Sigmoid colon (tissue), 6 donors: ENCODE measurements at regions not wholly inside any gene's neighbourhood (a gene's known extent, or its start where the extent isn't known, plus 50 kb on each side); places are given as distances from the start of the nearest gene placed in this dataset.
"Not testable (repeated sequence)": the region's sequence is repeated elsewhere in the genome, so short reads cannot be mapped to it uniquely, and the experiment has no call there.

Experiments used
- DNase-seq: peaks from one replicate; pipeline ENCODE4 v3.0.0-alpha.2; 2019
- H3K27ac ChIP-seq, 4 donors: fragments of 200-600 bp; sonication (generic); one replicate each; pipeline ENCODE4 v1.5.1; 2016 to 2019; ENCODE audit warnings: mild to moderate bottlenecking in 1 of 4
- H3K27me3 ChIP-seq, 3 donors: fragments of 200-600 bp; sonication (generic); one replicate each; pipeline ENCODE4 v1.5.1; 2019; ENCODE audit warnings: mild to moderate bottlenecking in 1 of 3
- H3K36me3 ChIP-seq, 4 donors: fragments of 200-600 bp; sonication (generic); one replicate each; pipeline ENCODE4 v1.5.1; 2016 to 2019
- H3K4me1 ChIP-seq, 4 donors: fragments of 200-600 bp; sonication (generic); one replicate each; pipeline ENCODE4 v1.5.1; 2017 to 2019
- H3K4me3 ChIP-seq, 4 donors: fragments of 200-600 bp; sonication (generic); one replicate each; pipeline ENCODE4 v1.5.1; 2017 to 2019; ENCODE audit warnings: mild to moderate bottlenecking in 2 of 4, moderate library complexity in 1 of 4
- H3K9me3 ChIP-seq, 4 donors: fragments of 200-600 bp in 3 of 4; sonication (generic) in 3 of 4; one replicate each; pipeline versions ENCODE4 v1.5.1 to v1.6.1; 2013 to 2019
- EP300 ChIP-seq, 4 donors: sonication (generic); formaldehyde crosslinking; IDR thresholded peaks; one replicate each; pipeline ENCODE4 v1.6.1; 2017; ENCODE audit warnings: antibody characterized with exemption in 4 of 4
- POLR2A ChIP-seq, 2 donors: fragments of 450-650 bp; IDR thresholded peaks; one replicate each; pipeline ENCODE4 v1.6.1; 2016; ENCODE audit warnings: antibody characterized with exemption in 2 of 2, mild to moderate bottlenecking in 2 of 2, moderate library complexity in 2 of 2
- POLR2AphosphoS5 ChIP-seq, 4 donors: sonication (generic); formaldehyde crosslinking; IDR thresholded peaks; one replicate each; pipeline ENCODE4 v1.6.1; 2017; ENCODE audit warnings: antibody characterized with exemption in 4 of 4
- WGBS, 2 donors: extraction: QIAGEN DNeasy Blood & Tissue Kit; methylation state at CpG; one replicate each; pipeline ENCODE4 v1.1.7; 2013; 5-methylcytosine and 5-hydroxymethylcytosine counted together
- intact Hi-C: fragments of 100-400 bp; cut with DNase I; formaldehyde crosslinking; loops from one replicate; pipeline ENCODE4 v1.15.1; 2023
- TF ChIP-seq, protein P1 (sequence below), 4 experiments: fragments of 450-650 bp in 3 of 4; fragments of 200-600 bp in 1 of 4; IDR thresholded peaks; one replicate each; pipeline ENCODE4 v1.5.1; 2016 to 2019; ENCODE audit warnings: antibody characterized with exemption in 4 of 4, mild to moderate bottlenecking in 3 of 4, moderate library complexity in 2 of 4
- donor health status: healthy with polysubstance abuse.
- donor health status: healthy.

DNA sequence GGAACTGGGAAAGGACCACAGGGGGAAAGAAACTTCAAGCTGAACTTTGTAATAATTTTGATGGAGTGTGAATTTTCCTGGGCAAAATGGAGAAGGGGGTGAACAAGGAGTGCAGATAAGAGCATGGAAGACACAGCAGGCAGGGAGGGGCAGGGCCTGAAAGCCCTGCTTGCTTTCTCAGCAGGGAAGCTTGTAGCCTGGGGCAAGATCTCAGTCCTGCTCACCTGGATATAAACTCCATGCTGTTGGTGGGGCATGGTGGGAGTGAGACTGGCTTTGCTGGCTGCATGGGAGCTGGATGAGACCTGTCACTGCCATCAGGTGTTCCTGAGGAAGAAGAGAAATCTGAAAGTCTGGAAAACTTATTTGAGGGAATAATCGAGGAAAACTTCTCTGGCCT lies 58.7 kb upstream of the RC3H1 start:
- intact Hi-C loops = no loop called here
- no peaks in the 10 kb centered on the region for H3K9me3 ChIP-seq
- H3K36me3 ChIP-seq = no peaks in the 10 kb centered on the region
- no peaks in the 10 kb centered on the region for H3K27me3 ChIP-seq
- TF ChIP-seq POLR2A (IDR thresholded peaks at IDR 0.05) (no peak), POLR2AphosphoS5 (IDR thresholded peaks at IDR 0.05) (no peak)
- WGBS, 2 donors = 78 to 92% methylated on average over 1 of the region's 1 CpG
- H3K4me3 ChIP-seq = no peak overlapping the region
- H3K27ac ChIP-seq = no peak overlapping the region
- no peak for DNase-seq
- no peaks in the 10 kb centered on the region for H3K4me1 ChIP-seq

DNA sequence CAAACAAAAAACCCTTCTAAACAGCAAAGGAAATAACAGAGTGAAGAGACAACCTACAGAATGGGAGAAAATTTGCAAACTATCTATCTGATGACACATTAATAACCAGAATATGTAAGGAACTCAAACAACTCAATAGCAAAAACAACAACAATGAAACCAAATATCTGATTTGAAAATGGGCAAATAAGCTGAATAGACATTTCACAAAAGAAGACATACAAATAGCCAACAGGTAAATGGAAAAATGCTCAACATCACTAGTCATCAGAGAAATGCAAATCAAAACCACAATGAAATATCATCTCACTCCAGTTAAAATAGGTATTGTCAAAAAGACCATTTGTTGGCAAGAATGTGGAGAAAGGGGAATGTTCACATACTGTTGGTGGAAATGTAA lies 57.6 kb upstream of the RC3H1 start:
- intact Hi-C loops = no loop called here
- Histone ChIP-seq H3K4me3 (no peak overlapping the region), H3K4me1 (no peaks in the 10 kb centered on the region), H3K27ac (no peak overlapping the region), H3K9me3 (no peaks in the 10 kb centered on the region), H3K27me3 (no peaks in the 10 kb centered on the region), H3K36me3 (no peaks in the 10 kb centered on the region)
- DNase-seq = no peak
- TF ChIP-seq EP300 (IDR thresholded peaks at IDR 0.05) = no peak
- TF ChIP-seq POLR2A (IDR thresholded peaks at IDR 0.05) = no peak
- TF ChIP-seq, protein P1, sequence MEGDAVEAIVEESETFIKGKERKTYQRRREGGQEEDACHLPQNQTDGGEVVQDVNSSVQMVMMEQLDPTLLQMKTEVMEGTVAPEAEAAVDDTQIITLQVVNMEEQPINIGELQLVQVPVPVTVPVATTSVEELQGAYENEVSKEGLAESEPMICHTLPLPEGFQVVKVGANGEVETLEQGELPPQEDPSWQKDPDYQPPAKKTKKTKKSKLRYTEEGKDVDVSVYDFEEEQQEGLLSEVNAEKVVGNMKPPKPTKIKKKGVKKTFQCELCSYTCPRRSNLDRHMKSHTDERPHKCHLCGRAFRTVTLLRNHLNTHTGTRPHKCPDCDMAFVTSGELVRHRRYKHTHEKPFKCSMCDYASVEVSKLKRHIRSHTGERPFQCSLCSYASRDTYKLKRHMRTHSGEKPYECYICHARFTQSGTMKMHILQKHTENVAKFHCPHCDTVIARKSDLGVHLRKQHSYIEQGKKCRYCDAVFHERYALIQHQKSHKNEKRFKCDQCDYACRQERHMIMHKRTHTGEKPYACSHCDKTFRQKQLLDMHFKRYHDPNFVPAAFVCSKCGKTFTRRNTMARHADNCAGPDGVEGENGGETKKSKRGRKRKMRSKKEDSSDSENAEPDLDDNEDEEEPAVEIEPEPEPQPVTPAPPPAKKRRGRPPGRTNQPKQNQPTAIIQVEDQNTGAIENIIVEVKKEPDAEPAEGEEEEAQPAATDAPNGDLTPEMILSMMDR (IDR thresholded peaks at IDR 0.05) = no peak
- no peak for TF ChIP-seq POLR2AphosphoS5 (IDR thresholded peaks at IDR 0.05)

DNA sequence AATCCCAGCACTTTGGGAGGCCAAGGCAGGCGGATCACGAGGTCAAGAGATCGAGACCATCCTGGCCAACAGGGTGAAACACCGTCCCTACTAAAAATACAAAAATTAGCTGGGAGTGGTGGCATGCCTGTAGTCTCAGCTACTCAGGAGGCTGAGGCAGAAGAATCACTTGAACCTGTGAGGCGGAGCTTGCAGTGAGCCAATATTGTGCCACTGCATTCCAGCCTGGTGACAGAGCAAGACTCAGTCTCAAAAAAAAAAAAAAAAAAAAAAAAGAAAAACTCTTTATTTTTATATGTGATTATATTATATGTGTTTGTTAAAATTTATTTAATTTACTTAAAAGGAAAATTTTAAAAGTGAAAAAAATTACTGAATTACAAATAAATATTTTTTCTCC lies 56.8 kb upstream of the RC3H1 start:
- intact Hi-C loops, DNase-seq, H3K27ac ChIP-seq, H3K4me3 ChIP-seq, H3K36me3 ChIP-seq, H3K4me1 ChIP-seq, H3K27me3 ChIP-seq, H3K9me3 ChIP-seq: not testable (repeated sequence)
- WGBS, 2 donors = 96 to 98% methylated on average over 5 of the region's 5 CpGs

DNA sequence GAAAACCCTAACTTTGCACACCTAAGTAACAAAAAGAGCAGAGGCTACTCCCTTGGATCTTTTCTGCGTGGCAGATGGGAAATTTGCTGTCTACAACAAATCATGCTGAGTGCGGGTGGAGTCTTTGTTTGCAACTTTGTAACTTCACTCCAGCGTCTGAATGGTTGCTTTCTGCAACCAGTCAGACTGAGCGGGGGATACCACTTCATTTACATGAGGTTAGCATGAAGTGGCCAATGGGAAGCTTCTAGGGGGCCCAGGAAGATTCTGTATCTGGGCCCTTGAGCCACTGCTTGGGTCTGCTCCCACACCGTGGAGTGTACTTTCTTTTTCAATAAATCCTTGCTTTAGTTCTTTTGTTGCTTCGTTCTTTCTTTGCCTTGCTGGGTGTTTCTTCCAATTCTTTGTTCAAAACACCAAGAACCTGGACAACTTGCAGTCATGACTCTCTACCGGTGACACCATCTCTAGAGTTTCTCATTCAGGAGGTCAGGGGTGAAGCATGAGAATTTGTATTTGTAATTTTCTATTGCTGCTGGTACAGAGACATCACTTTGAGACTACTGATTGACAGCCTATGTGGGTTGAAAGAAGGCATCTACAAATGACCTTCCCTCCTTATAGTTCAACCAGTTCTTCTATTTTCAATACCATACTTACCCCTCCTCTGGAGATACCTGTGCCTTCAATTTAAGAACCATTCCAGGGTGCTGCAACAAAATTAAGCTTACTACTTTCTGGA lies 55.8 kb upstream of the RC3H1 start:
- no peak overlapping the region for H3K4me3 ChIP-seq
- H3K4me1 ChIP-seq = no peaks in the 10 kb centered on the region
- 63 to 71% methylated on average over 7 of the region's 7 CpGs for WGBS, 2 donors
- intact Hi-C loops = no loop called here
- H3K36me3 ChIP-seq = no peaks in the 10 kb centered on the region
- no peak for DNase-seq
- H3K9me3 ChIP-seq = no peaks in the 10 kb centered on the region
- H3K27me3 ChIP-seq = no peaks in the 10 kb centered on the region
- TF ChIP-seq, protein P1 (IDR thresholded peaks at IDR 0.05) = no peak
- TF ChIP-seq POLR2A (IDR thresholded peaks at IDR 0.05) (no peak), POLR2AphosphoS5 (IDR thresholded peaks at IDR 0.05) (no peak), EP300 (IDR thresholded peaks at IDR 0.05) (no peak)
- H3K27ac ChIP-seq = no peak overlapping the region

DNA sequence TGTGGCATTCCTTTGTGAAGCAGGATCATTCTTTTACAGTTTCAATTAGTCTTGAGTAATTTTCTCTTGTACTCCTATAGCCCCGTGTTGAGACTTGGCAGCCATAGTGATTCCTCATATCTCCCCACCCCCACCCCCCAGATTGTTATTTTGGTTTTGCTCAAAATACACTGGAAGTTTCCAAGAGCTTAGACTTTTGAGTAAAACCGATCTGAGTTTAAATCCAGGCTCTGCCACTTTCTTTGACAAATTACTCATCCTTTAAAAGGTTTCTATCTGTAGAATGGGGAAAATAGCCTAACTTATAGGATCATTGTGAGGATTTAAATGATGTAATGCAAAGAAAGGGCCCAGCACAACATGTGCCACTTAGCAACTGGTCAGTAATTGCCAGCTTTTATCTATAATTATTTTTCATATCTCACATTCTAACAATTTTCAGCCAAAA lies 53.1 kb upstream of the RC3H1 start:
- H3K36me3 ChIP-seq = no peaks in the 10 kb centered on the region
- no peak for DNase-seq
- H3K27ac ChIP-seq = no peak overlapping the region
- H3K27me3 ChIP-seq = no peaks in the 10 kb centered on the region
- intact Hi-C loops = no loop called here
- peaks cover 0 to 7% (median 0%) of the 10 kb centered on the region in 4 donors for H3K4me1 ChIP-seq
- TF ChIP-seq, protein P1 (IDR thresholded peaks at IDR 0.05) = no peak
- TF ChIP-seq POLR2AphosphoS5 (IDR thresholded peaks at IDR 0.05) (no peak), EP300 (IDR thresholded peaks at IDR 0.05) (no peak), POLR2A (IDR thresholded peaks at IDR 0.05) (no peak)
- H3K4me3 ChIP-seq = no peak overlapping the region
- 56 to 62% methylated on average over 2 of the region's 2 CpGs for WGBS, 2 donors
- H3K9me3 ChIP-seq = no peaks in the 10 kb centered on the region

DNA sequence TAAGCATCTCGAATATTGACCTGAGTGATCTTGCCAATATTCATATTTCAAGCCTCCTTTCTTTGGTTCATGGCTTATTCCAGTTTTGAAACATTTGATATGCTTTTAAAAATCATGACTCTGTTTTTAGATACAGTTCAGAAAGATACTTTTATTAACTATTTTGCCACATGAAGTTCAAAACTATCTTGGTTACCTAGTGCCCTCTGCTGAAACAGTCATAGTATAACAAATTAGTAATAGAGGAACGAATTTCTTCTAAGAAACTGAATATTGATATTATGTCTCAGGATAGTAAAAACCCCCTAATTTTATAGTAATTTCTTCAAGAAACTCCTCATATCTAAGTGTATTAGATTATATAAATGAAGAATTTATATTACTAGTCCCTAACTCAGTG lies 52.6 kb upstream of the RC3H1 start:
- DNase-seq = no peak
- H3K27me3 ChIP-seq = no peaks in the 10 kb centered on the region
- H3K4me3 ChIP-seq = no peak overlapping the region
- no peak overlapping the region for H3K27ac ChIP-seq
- no peaks in the 10 kb centered on the region for H3K36me3 ChIP-seq
- WGBS, 2 donors = 38 to 49% methylated on average over 2 of the region's 2 CpGs
- peaks cover 0 to 7% (median 0%) of the 10 kb centered on the region in 4 donors for H3K4me1 ChIP-seq
- TF ChIP-seq POLR2A (IDR thresholded peaks at IDR 0.05) (no peak), EP300 (IDR thresholded peaks at IDR 0.05) (no peak), POLR2AphosphoS5 (IDR thresholded peaks at IDR 0.05) (no peak)
- TF ChIP-seq, protein P1 (IDR thresholded peaks at IDR 0.05) = peak in 1 of 4 experiments; percentile 17
- intact Hi-C loops = loop anchor here (5.0 kb wide), 1 partner anchor 52 kb away; the partner anchor contains the start of gene RC3H1
- H3K9me3 ChIP-seq = no peaks in the 10 kb centered on the region
